Glutamatergic neuron (in vitro differentiated cells): ENCODE measurements at regions not wholly inside any gene's neighbourhood (a gene's known extent, or its start where the extent isn't known, plus 50 kb on each side); places are given as distances from the start of the nearest gene placed in this dataset.
"Not testable (repeated sequence)": the region's sequence is repeated elsewhere in the genome, so short reads cannot be mapped to it uniquely, and the experiment has no call there.

Experiments
- DNase-seq: peaks from one replicate; pipeline ENCODE4 v3.0.0; 2022
- H3K27ac Mint-ChIP-seq: one replicate; pipeline ENCODE4 v1.8.0; 2020; ENCODE audit warnings: mild to moderate bottlenecking, mixed read lengths, inconsistent platforms; ENCODE audit not compliant: unreplicated experiment
- H3K27me3 Mint-ChIP-seq: one replicate; pipeline ENCODE4 v1.8.0; 2020; ENCODE audit warnings: mild to moderate bottlenecking, moderate library complexity, mixed read lengths, inconsistent platforms; ENCODE audit not compliant: unreplicated experiment
- H3K36me3 Mint-ChIP-seq: one replicate; pipeline ENCODE4 v1.8.0; 2020; ENCODE audit warnings: mild to moderate bottlenecking, mixed read lengths, inconsistent platforms; ENCODE audit not compliant: unreplicated experiment
- H3K4me1 Mint-ChIP-seq: one replicate; pipeline ENCODE4 v1.8.0; 2020; ENCODE audit warnings: mild to moderate bottlenecking, low read depth, mixed read lengths, inconsistent platforms; ENCODE audit not compliant: unreplicated experiment
- H3K4me3 Mint-ChIP-seq: one replicate; pipeline ENCODE4 v1.8.0; 2020; ENCODE audit warnings: mild to moderate bottlenecking, mixed read lengths, inconsistent platforms; ENCODE audit not compliant: unreplicated experiment
- H3K9me3 Mint-ChIP-seq: one replicate; pipeline ENCODE4 v1.8.0; 2020; ENCODE audit warnings: mild to moderate bottlenecking, moderate library complexity, mixed read lengths, inconsistent platforms; ENCODE audit not compliant: unreplicated experiment
- TF ChIP-seq, protein P1 (sequence below): fragments of 200-600 bp; sonication (generic); IDR thresholded peaks from one replicate; pipeline ENCODE4 v1.5.0; 2021; ENCODE audit not compliant: partially characterized antibody, unreplicated experiment

DNA sequence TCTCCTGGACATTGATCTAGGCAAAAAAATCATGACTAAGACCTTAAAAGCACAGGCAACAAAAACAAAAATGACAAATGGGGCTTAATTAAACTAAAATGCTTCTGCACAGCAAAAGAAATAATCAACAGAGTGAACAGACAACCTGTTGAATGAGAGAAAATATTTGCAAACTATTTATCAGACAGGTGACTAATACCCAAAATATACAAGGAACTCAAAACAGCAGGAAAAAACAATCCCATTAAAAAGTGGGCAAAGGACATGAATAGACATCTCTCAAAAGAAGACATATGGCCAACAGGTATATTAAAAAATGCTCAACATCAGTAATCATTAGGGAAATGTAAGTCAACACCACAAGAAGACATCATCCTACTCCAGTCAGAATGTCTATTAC lies 166.8 kb downstream of the MTERF1 start:
- DNase-seq = no peak
- Mint-ChIP-seq H3K27ac (no peak overlapping the region), H3K36me3 (peaks cover 7% of the 10 kb centered on the region), H3K27me3 (no peaks in the 10 kb centered on the region), H3K9me3 (no peaks in the 10 kb centered on the region), H3K4me3 (no peak overlapping the region), H3K4me1 (no peaks in the 10 kb centered on the region)
- TF ChIP-seq, protein P1, sequence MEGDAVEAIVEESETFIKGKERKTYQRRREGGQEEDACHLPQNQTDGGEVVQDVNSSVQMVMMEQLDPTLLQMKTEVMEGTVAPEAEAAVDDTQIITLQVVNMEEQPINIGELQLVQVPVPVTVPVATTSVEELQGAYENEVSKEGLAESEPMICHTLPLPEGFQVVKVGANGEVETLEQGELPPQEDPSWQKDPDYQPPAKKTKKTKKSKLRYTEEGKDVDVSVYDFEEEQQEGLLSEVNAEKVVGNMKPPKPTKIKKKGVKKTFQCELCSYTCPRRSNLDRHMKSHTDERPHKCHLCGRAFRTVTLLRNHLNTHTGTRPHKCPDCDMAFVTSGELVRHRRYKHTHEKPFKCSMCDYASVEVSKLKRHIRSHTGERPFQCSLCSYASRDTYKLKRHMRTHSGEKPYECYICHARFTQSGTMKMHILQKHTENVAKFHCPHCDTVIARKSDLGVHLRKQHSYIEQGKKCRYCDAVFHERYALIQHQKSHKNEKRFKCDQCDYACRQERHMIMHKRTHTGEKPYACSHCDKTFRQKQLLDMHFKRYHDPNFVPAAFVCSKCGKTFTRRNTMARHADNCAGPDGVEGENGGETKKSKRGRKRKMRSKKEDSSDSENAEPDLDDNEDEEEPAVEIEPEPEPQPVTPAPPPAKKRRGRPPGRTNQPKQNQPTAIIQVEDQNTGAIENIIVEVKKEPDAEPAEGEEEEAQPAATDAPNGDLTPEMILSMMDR = no peak

DNA sequence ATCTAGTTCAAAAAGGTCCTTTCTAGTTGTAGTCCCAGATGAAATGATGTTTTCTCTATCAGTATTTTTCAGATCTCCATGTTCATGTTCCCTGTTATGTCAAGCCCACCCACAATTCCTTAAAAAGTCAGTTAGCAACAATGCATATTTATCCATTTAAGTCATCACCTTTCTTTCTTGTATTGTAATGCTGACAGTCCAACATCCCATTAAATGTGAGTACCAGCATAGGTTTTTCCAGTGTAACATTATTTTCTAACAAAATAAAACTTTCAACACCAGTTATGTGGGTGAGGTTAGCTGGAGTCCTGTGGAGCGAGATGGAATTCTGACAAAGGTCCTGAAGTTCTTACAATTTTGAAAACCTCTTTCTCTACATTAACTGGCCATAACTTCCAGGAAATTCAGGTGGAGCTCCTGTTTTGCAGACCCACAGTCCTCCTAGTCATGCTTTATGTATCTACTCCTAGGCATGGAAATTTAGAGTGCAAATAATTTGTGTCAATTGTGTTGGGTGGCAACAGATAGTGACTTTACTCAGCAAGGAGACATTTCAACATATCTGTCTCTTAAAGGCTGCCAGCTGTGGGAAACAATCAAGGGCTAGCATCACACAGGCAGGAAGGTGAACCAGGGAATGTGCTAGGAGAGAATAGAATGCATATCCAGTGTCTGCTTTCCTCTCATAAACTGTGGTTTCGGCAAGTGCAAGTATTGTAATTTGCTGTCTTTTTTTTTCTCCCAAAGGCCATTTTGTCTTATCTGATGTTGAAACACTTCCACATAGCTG lies 162.6 kb downstream of the MTERF1 start:
- Mint-ChIP-seq H3K4me1 (no peaks in the 10 kb centered on the region), H3K27ac (no peak overlapping the region), H3K27me3 (no peaks in the 10 kb centered on the region), H3K36me3 (peaks cover 9% of the 10 kb centered on the region), H3K4me3 (no peak overlapping the region), H3K9me3 (peaks cover 4% of the 10 kb centered on the region)
- no peak for DNase-seq
- TF ChIP-seq, protein P1 = no peak

DNA sequence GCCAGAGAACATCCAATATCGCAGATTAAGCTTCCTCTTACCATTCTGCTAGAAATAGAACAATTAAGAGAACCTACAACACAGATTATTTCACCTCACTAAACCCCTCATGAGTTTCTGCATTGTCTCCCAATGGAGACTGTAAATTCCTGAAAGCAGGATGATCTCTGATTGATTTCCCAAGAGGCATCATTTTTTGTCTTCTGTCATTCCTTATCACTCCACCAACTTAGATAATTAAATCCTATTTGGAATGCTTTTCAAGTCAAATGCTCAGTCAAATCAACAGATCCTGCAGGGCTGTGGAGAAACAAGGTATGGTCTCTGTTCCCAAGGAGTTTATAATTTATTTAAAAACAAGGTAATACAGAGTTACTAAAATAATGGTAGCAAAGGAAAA lies 161.5 kb downstream of the MTERF1 start:
- DNase-seq = no peak
- TF ChIP-seq, protein P1 = no peak
- peaks cover 4% of the 10 kb centered on the region for H3K9me3 Mint-ChIP-seq
- H3K27ac Mint-ChIP-seq = no peak overlapping the region
- H3K4me1 Mint-ChIP-seq = no peaks in the 10 kb centered on the region
- no peaks in the 10 kb centered on the region for H3K27me3 Mint-ChIP-seq
- peaks cover 9% of the 10 kb centered on the region for H3K36me3 Mint-ChIP-seq
- H3K4me3 Mint-ChIP-seq = no peak overlapping the region

DNA sequence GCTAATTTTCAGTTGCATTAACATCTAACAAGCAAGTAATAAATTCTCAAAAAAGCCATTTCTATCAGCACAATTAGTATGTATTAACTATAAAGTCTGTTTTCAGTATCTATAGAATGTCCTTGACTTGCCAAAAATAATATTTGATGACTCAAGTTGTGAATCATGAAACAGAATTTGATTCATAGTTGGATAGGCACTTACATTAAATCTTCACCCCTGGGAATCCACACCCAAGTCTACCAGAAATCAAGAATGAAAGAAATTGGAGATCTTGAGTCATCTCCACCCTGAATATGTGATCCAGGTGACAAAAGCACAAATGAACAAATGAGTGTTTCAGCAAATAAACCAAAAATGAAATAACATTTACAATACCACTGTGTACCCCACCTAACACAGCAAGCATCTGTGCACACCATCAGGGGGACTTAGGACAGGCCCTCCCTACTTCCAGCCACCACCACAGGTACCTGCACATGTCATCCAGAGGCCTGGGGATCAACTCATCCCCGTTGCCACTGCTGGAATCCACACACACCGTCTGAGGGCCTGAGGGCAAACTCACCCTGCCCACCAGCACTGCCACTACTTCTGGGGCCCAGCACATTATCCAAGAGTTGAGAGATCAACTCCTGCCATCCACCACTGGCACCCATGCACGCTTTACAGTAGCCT lies 160.1 kb downstream of the MTERF1 start:
- Mint-ChIP-seq H3K36me3 (peaks cover 9% of the 10 kb centered on the region), H3K9me3 (peaks cover 4% of the 10 kb centered on the region), H3K4me3 (no peak overlapping the region), H3K4me1 (no peaks in the 10 kb centered on the region), H3K27me3 (no peaks in the 10 kb centered on the region), H3K27ac (no peak overlapping the region)
- TF ChIP-seq, protein P1 = no peak
- DNase-seq = no peak

DNA sequence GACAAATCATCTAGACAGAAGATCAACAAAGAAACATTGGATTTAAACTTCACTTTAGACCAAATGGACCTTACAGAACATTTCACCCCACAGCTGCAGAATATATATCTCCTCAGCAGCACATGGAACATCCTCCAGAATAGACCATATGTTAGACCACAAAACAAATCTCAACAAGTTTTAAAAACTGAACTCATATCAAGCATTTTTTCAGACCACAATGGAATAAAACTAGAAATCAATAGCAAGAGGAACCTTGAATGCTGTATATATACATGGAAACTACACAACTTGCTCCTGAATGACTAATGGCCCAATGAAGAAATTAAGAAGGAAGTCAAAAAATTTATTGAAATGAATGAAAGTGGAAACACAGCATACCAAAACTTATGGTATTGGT lies 157.7 kb downstream of the MTERF1 start:
- DNase-seq = no peak
- Mint-ChIP-seq H3K27me3 (no peaks in the 10 kb centered on the region), H3K4me1 (no peaks in the 10 kb centered on the region), H3K36me3 (peaks cover 9% of the 10 kb centered on the region), H3K4me3 (no peak overlapping the region), H3K27ac (no peak overlapping the region), H3K9me3 (peaks cover 4% of the 10 kb centered on the region)
- TF ChIP-seq, protein P1 = no peak

DNA sequence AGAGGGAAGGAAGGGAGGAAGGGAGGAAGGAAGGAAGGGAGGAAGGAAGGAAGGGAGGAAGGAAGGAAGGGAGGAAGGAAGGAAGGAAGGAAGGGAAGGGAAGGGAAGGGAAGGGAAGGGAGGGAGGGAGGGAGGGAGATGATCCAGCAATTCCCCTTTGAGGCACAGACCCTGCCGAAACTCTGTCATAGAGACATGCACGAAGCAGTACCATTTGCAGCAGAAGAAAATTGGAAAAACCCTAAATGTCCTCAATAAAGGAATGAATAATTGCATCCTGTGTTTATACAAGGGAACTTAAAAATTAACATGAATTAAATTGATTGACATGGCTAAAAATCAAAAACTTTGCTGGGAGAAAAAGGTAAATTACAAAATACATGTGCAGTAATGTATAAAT lies 151.5 kb downstream of the MTERF1 start:
- not testable (repeated sequence) for H3K27ac Mint-ChIP-seq, H3K4me1 Mint-ChIP-seq, H3K36me3 Mint-ChIP-seq, H3K9me3 Mint-ChIP-seq, H3K27me3 Mint-ChIP-seq, H3K4me3 Mint-ChIP-seq, DNase-seq
